Skeletal muscle tissue (tissue), 3 donors: ENCODE measurements at regions not wholly inside any gene's neighbourhood (a gene's known extent, or its start where the extent isn't known, plus 50 kb on each side); places are given as distances from the start of the nearest gene placed in this dataset.

Source experiments
- H3K27ac ChIP-seq: one replicate; pipeline ENCODE4 v1.7.0; 2013; ENCODE audit warnings: mild to moderate bottlenecking, low read depth, low read length, inconsistent platforms
- H3K27me3 ChIP-seq, 3 donors: one replicate each; pipeline ENCODE4 v1.7.0; 2013; ENCODE audit warnings: low read length in 3 of 3; ENCODE audit not compliant: control insufficient read depth in 3 of 3, insufficient read depth in 3 of 3
- H3K36me3 ChIP-seq, 3 donors: one replicate each; pipeline ENCODE4 v1.7.0; 2013; ENCODE audit warnings: low read length in 3 of 3; ENCODE audit not compliant: control insufficient read depth in 3 of 3, insufficient read depth in 3 of 3
- H3K4me1 ChIP-seq, 3 donors: one replicate each; pipeline ENCODE4 v1.7.0; 2013; ENCODE audit warnings: low read length in 3 of 3, mild to moderate bottlenecking in 3 of 3; ENCODE audit not compliant: control insufficient read depth in 3 of 3, insufficient read depth in 3 of 3
- H3K4me3 ChIP-seq, 3 donors: one replicate each; pipeline ENCODE4 v1.7.0; 2013; ENCODE audit warnings: low read length in 3 of 3
- H3K9ac ChIP-seq, 3 donors: one replicate each; pipeline ENCODE4 v1.7.0; 2013; ENCODE audit warnings: low read length in 3 of 3, mild to moderate bottlenecking in 3 of 3, moderate library complexity in 2 of 3, low read depth in 1 of 3
- H3K9me3 ChIP-seq, 3 donors: one replicate each; pipeline ENCODE4 v1.7.0; 2013; ENCODE audit warnings: low read length in 3 of 3; ENCODE audit not compliant: control insufficient read depth in 3 of 3
- donor health status: Osteomylitis.

DNA sequence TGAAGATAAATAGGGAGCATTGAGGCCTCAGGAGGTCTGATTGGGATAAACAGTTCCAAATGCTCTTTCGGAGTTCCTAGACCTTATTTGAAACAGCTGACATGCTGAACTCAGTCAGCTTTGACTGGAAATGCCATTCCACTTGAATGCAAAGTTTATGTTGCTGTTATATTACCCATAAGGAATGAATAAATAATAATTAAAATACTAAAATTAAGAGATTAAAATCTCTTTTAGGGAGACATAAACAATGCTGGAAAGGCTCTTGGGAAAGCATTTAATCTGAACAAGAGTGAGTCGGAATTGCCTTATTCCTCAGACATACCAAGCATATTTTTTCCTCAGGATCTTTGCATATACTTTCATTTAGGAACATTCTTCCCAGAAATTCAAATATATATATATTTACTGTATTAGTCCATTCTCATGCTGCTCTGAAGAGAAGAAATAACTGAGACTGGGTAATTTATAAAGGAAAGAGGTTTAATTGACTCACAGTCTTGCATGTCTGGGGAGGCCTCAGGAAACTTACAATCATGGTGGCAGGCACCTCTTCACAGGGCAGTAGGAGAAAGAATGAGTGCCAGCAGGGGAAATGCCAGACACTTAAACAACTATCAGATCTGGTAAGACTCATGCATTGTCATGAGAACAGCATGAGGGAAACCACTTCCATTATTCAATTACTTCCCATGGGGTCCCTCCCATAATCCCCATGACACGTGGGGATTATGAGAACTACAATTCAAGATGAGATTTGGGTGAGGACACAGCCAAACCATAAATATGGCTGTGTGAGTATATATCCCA, 318.2 kb upstream of the PLXNA2 start:
- Histone ChIP-seq H3K36me3 (no peaks in the 10 kb centered on the region), H3K4me1 (no peaks in the 10 kb centered on the region), H3K4me3 (no peak overlapping the region), H3K27me3 (no peaks in the 10 kb centered on the region), H3K9ac (no peak overlapping the region), H3K27ac (no peak overlapping the region), H3K9me3 (no peaks in the 10 kb centered on the region)

GRCh38 chr1:208564466-208564865, 320.3 kb upstream of the PLXNA2 start:
- Histone ChIP-seq H3K27me3 (no peaks in the 10 kb centered on the region), H3K4me1 (no peaks in the 10 kb centered on the region), H3K27ac (no peak overlapping the region), H3K36me3 (no peaks in the 10 kb centered on the region), H3K9me3 (no peaks in the 10 kb centered on the region), H3K9ac (no peak overlapping the region), H3K4me3 (no peak overlapping the region)

DNA sequence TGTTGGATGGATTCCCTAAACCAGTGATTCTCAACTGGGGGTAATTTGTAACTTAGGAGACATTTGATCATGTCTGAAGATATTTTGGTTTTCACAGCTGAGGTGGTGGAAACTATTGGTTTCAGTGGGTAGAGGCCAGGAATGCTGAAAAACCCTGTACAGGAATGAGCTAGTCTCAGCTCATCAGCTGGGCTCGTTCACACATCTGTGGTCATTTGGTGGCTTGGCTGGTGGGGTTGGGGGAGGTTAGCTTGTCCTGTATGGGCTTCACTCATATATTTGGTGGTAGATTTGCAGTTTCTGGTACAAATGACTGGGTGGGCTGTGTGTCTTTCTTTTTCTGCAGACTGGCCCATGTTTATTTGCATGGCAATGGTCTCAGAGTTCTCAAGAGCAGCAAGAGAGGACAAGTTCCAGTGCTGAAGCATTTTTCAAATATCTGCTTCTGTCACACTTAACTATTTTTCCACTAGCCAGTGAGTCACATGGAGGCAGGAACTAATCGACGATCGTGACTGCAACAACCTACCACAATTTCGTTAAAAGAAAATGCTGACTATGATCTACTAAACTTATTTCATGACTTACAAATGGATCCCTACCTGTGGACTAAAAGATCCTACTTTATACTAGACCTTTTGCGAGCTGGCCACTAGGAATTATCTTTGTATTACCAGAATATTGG, 321.7 kb upstream of the PLXNA2 start:
- no peak overlapping the region for H3K27ac ChIP-seq
- no peak overlapping the region for H3K4me3 ChIP-seq
- H3K36me3 ChIP-seq: no peaks in the 10 kb centered on the region
- no peaks in the 10 kb centered on the region for H3K27me3 ChIP-seq
- H3K9me3 ChIP-seq: no peaks in the 10 kb centered on the region
- no peaks in the 10 kb centered on the region for H3K4me1 ChIP-seq
- H3K9ac ChIP-seq: no peak overlapping the region

DNA sequence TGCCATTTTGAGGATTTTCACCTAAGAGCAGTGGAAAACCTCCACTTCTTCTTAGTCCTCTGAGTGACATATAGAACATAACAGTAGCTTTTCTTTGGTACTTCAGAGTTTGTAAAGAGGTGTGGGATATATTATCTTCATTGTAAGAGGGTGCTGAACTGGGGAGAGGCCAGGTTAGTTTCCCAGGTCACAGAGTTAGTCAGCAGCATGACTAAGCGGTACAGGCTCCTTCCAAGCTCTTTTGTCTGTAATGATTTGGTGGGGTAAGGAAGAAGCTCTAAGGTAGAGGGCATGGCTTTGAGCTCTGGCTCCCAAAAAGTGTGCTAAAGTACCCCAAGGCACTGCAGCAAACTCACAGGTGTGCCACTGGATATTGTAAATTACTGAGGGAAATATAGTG, 325.0 kb upstream of the PLXNA2 start:
- H3K36me3 ChIP-seq: no peaks in the 10 kb centered on the region
- no peak overlapping the region for H3K9ac ChIP-seq
- no peak overlapping the region for H3K27ac ChIP-seq
- H3K27me3 ChIP-seq: no peaks in the 10 kb centered on the region
- no peaks in the 10 kb centered on the region for H3K9me3 ChIP-seq
- H3K4me3 ChIP-seq: no peak overlapping the region
- H3K4me1 ChIP-seq: no peaks in the 10 kb centered on the region

DNA sequence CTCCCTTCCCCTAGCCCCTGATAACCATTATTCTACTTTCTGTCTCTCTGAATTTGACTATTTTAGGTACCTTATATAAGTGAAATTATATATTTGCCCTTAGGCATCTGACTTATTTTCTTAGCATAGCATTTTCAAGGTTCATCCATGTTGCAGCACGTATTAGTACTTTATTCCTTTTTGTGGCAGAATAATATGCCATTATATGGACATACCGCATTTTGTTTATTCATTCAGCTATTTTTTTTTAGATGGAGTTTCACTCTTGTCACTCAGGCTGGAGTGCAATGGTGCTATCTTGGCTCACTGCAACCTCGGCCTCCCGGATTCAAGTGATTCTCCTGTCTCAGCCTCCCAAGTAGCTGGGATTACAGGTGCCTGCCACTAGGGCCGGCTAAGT, 326.2 kb upstream of the PLXNA2 start:
- H3K9me3 ChIP-seq: no peaks in the 10 kb centered on the region
- H3K4me1 ChIP-seq: no peaks in the 10 kb centered on the region
- H3K9ac ChIP-seq: no peak overlapping the region
- H3K4me3 ChIP-seq: no peak overlapping the region
- H3K36me3 ChIP-seq: no peaks in the 10 kb centered on the region
- H3K27ac ChIP-seq: no peak overlapping the region
- H3K27me3 ChIP-seq: no peaks in the 10 kb centered on the region

DNA sequence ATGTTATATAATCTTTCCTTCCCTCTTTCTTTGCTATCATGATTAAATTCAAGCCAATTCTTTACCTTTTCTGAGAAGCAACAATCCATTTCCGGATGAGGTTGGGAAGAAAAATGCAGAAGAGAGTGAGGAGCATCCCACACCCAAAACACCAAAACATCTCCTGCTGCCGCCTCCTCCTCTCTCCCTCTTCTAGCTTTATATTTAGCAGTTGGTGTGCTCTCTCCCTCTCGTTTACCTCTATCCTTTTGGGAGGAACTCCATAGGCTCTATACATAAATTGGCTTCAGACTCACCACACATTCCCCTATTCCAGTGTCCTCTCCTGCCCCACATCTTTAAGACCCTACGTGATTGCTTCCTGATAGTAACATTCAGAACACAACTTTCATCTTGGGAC, 332.2 kb upstream of the PLXNA2 start:
- H3K4me1 ChIP-seq: peaks cover 0 to 5% (median 4%) of the 10 kb centered on the region in 3 donors
- H3K36me3 ChIP-seq: no peaks in the 10 kb centered on the region
- H3K9ac ChIP-seq: no peak overlapping the region
- H3K9me3 ChIP-seq: no peaks in the 10 kb centered on the region
- H3K4me3 ChIP-seq: no peak overlapping the region
- H3K27ac ChIP-seq: no peak overlapping the region
- no peaks in the 10 kb centered on the region for H3K27me3 ChIP-seq

DNA sequence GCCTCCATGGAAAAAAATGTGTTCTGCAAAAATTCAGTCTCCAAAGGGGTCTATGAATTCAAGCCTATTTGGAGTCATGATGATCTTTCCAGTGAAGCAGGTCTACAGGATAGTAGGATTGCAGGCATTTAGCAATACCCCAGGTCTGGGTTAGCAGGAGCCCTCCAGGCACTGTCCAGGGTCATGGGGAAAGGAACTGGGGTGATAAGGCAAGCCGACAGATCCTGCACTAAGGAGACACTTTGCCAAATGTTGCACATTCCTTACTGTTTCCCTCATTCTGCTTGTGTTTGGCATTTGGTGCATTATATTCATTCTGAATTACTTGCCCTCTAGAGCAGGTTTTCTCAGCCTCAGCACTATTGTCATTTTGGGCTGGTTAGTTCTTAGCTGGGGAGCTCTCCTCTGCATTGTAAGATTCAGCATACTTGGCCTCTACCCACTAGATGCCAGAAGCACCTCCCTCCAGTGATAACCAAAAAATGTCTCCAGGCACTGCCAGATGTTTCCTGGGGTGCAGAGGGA, 333.3 kb upstream of the PLXNA2 start:
- Histone ChIP-seq H3K4me1 (peaks cover 0 to 5% (median 4%) of the 10 kb centered on the region in 3 donors), H3K27ac (no peak overlapping the region), H3K27me3 (no peaks in the 10 kb centered on the region), H3K4me3 (no peak overlapping the region), H3K9me3 (no peaks in the 10 kb centered on the region), H3K36me3 (no peaks in the 10 kb centered on the region), H3K9ac (no peak overlapping the region)

- peaks cover 0 to 5% (median 4%) of the 10 kb centered on the region in 3 donors for H3K4me1 ChIP-seq
- no peak overlapping the region for H3K9ac ChIP-seq
- no peaks in the 10 kb centered on the region for H3K27me3 ChIP-seq
- H3K27ac ChIP-seq: no peak overlapping the region
- H3K4me3 ChIP-seq: no peak overlapping the region
- H3K9me3 ChIP-seq: no peaks in the 10 kb centered on the region
- H3K36me3 ChIP-seq: no peaks in the 10 kb centered on the region
These were observed 337.0 kb upstream of the PLXNA2 start for GRCh38 chr1:208581209-208581608.

GRCh38 chr1:208581667-208582066, 337.5 kb upstream of the PLXNA2 start:
- H3K4me3 ChIP-seq: no peak overlapping the region
- H3K9ac ChIP-seq: no peak overlapping the region
- H3K27me3 ChIP-seq: no peaks in the 10 kb centered on the region
- no peaks in the 10 kb centered on the region for H3K9me3 ChIP-seq
- H3K36me3 ChIP-seq: no peaks in the 10 kb centered on the region
- no peak overlapping the region for H3K27ac ChIP-seq
- peaks cover 0 to 5% (median 4%) of the 10 kb centered on the region in 3 donors for H3K4me1 ChIP-seq

GRCh38 chr1:208584167-208584755, 340.1 kb upstream of the PLXNA2 start:
- Histone ChIP-seq H3K9me3 (no peaks in the 10 kb centered on the region), H3K27ac (no peak overlapping the region), H3K36me3 (no peaks in the 10 kb centered on the region), H3K4me3 (no peak overlapping the region), H3K4me1 (peaks cover 0 to 4% (median 0%) of the 10 kb centered on the region in 3 donors), H3K9ac (no peak overlapping the region), H3K27me3 (no peaks in the 10 kb centered on the region)
